Panc1 (cell line): ENCODE measurements at regions not wholly inside any gene's neighbourhood (a gene's known extent, or its start where the extent isn't known, plus 50 kb on each side); places are given as distances from the start of the nearest gene placed in this dataset.

Experiments
- ATAC-seq: fragments of 200-7000 bp; cut with Tn5 transposase; 2 replicates; pipeline ENCODE4 v1.9.1; 2020; ENCODE audit warnings: mild to moderate bottlenecking, moderate library complexity
- BruUV-seq: library from RNA; stranded (reverse); fragments of 400-500 nt; replicated peaks from 2 replicates; lab custom pipeline; 2021; lab: Mats Ljungman, UMichigan
- CTCF ChIA-PET: fragments of 300-600 bp; sonication (Branson Sonifier 250); formaldehyde crosslinking; loops from one replicate; lab custom pipeline; 2022; ENCODE audit warnings: antibody characterized with exemption; lab: Charles Lee
- POLR2A ChIA-PET: fragments of 300-600 bp; sonication (Branson Sonifier 250); formaldehyde crosslinking; loops from one replicate; lab custom pipeline; 2022; ENCODE audit warnings: antibody characterized with exemption; lab: Charles Lee
- DNase-seq: peaks from one replicate; pipeline ENCODE4 v3.0.0-alpha.2; 2010; ENCODE audit warnings: low read depth, low spot score
- H3K27ac ChIP-seq: 2 replicates; pipeline ENCODE4 v1.5.1; 2011; ENCODE audit warnings: mild to moderate bottlenecking, low read length, inconsistent platforms
- H3K27me3 ChIP-seq: fragments of 200-500 bp; sonication (Bioruptor generic); 2 replicates; pipeline ENCODE4 v1.6.0; 2014; ENCODE audit warnings: low read length, inconsistent platforms; ENCODE audit not compliant: control insufficient read depth, insufficient read depth
- H3K36me3 ChIP-seq: fragments of 200-500 bp; sonication (Bioruptor generic); 2 replicates; pipeline ENCODE4 v1.5.1; 2014; ENCODE audit warnings: inconsistent platforms, mild to moderate bottlenecking, low read length, moderate library complexity; ENCODE audit not compliant: control insufficient read depth, insufficient read depth
- H3K4me1 ChIP-seq: 2 replicates; pipeline ENCODE4 v1.5.1; 2011; ENCODE audit warnings: inconsistent platforms, mild to moderate bottlenecking, low read length, moderate library complexity; ENCODE audit not compliant: control insufficient read depth, insufficient read depth
- H3K4me3 ChIP-seq, 2 experiments: 2 replicates each; pipeline ENCODE4 v1.5.1; 2011 to 2012; ENCODE audit warnings: low read depth in 2 of 2, low read length in 2 of 2, mild to moderate bottlenecking in 2 of 2, inconsistent platforms in 1 of 2, moderate library complexity in 1 of 2
- H3K9me3 ChIP-seq: fragments of 200-500 bp; sonication (Bioruptor generic); 2 replicates; pipeline ENCODE4 v1.5.1; 2014; ENCODE audit warnings: low read depth, mild to moderate bottlenecking, inconsistent platforms, low read length, moderate library complexity; ENCODE audit not compliant: control insufficient read depth, insufficient read depth
- CTCF ChIP-seq: fragments of 450-650 bp; IDR thresholded peaks from 2 replicates; pipeline ENCODE4 v1.5.1; 2017; ENCODE audit warnings: mild to moderate bottlenecking
- POLR2AphosphoS5 ChIP-seq: IDR thresholded peaks from 2 replicates; pipeline ENCODE4 v1.6.1; 2012; ENCODE audit warnings: mild to moderate bottlenecking, low read depth, low read length, moderate library complexity
- REST ChIP-seq, 2 experiments: IDR thresholded peaks; 2 replicates each; pipeline ENCODE4 v1.6.1; 2011 to 2012; ENCODE audit warnings: low read depth in 2 of 2, control low read depth in 1 of 2, low read length in 1 of 2, mild to moderate bottlenecking in 1 of 2, moderate library complexity in 1 of 2; ENCODE audit not compliant: insufficient read depth in 1 of 2
- SIN3A ChIP-seq: IDR thresholded peaks from 2 replicates; pipeline ENCODE4 v1.6.1; 2012; ENCODE audit warnings: low read depth, mild to moderate bottlenecking, low read length, moderate library complexity, borderline replicate concordance; ENCODE audit not compliant: insufficient read depth
- TCF7L2 ChIP-seq: IDR thresholded peaks from 2 replicates; pipeline ENCODE4 v1.6.1; 2011; ENCODE audit warnings: mild to moderate bottlenecking, low read depth, low read length, inconsistent platforms
- in situ Hi-C: cut with HindIII; loops from 2 replicates; pipeline ENCODE4 v1.10.0; 2016; ENCODE audit warnings: low sequenced_read_pairs, low pct_unique_long_range_greater_than_20kb
- intact Hi-C: fragments of 100-400 bp; cut with micrococcal nuclease; formaldehyde crosslinking; loops from one replicate; pipeline ENCODE4 v1.10.0; 2022; ENCODE audit not compliant: unreplicated experiment

GRCh38 chr5:166369807-166370206, 1921.6 kb upstream of the WWC1 start:
- H3K9me3 ChIP-seq, result no peaks in the 10 kb centered on the region
- BruUV-seq, result no TSS peak
- no peak for TF ChIP-seq POLR2AphosphoS5
- no peak for TF ChIP-seq TCF7L2
- no peak for TF ChIP-seq CTCF
- no peak for TF ChIP-seq SIN3A
- no peak overlapping the region for H3K27ac ChIP-seq
- H3K4me3 ChIP-seq, result no peak overlapping the region
- ATAC-seq (no peak), DNase-seq (no peak)
- CTCF ChIA-PET, result no interaction called here
- no peaks in the 10 kb centered on the region for H3K36me3 ChIP-seq
- intact Hi-C loops (no loop called here), in situ Hi-C loops (no loop called here)
- POLR2A ChIA-PET, result no interaction called here
- H3K4me1 ChIP-seq, result no peaks in the 10 kb centered on the region
- H3K27me3 ChIP-seq, result no peaks in the 10 kb centered on the region

DNA sequence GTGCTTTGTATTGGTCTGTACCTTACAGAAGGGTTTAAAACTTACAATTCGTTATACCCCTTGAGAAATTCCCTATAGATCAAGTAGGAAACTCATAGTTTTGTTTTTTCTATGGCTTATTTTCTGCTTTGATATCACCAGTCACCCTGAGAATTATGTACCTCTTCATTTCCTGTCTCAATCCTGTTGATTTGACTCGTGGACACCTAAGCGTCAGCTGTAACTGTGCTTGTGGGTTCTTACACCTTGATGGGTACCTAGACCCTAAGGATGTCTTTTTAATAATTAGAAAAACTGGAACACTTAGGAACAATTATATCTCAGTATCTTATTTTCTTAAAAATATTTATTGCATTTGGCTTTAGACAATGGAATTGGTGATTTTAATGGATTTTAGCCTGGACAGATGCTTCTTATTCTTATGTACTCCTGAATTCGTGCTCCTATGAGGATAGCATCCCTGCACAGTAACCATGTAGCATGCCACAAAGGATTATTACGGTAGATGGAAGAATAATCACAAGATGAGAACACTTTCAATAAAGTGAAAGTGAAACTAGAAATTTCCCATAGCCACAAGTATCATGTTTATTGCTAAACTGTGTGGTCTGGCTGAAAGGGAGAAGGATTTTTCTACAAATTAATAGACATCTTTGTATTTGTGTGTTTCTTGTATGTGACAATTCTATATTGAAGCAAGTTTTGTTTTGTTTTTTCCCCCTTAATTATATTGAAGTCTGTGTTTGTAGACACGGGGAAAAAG, 1920.3 kb upstream of the WWC1 start:
- ChIA-PET CTCF (no interaction called here), POLR2A (no interaction called here)
- DNase-seq (peak; percentile 22), ATAC-seq (peak; percentile 60; the same call in 1 of the 2 replicates)
- in situ Hi-C loops, result no loop called here
- intact Hi-C loops, result no loop called here
- H3K27me3 ChIP-seq, result no peaks in the 10 kb centered on the region
- no peaks in the 10 kb centered on the region for H3K4me1 ChIP-seq
- no TSS peak for BruUV-seq
- H3K9me3 ChIP-seq, result no peaks in the 10 kb centered on the region
- H3K36me3 ChIP-seq, result no peaks in the 10 kb centered on the region
- H3K4me3 ChIP-seq, result peak overlapping the region; percentile 37 to 61
- H3K27ac ChIP-seq, result peak overlapping the region; percentile 73
- no peak for TF ChIP-seq TCF7L2
- TF ChIP-seq SIN3A, result no peak
- no peak for TF ChIP-seq REST (IDR thresholded peaks at IDR 0.05; ENCODE audit: insufficient read depth in 1 of 2, low read depth in 2 of 2, low read length in 1 of 2)
- TF ChIP-seq POLR2AphosphoS5, result no peak
- no peak for TF ChIP-seq CTCF
